ENCODE measurements at regions not wholly inside any gene's neighbourhood (a gene's known extent, or its start where the extent isn't known, plus 50 kb on each side); places are given as distances from the start of the nearest gene placed in this dataset.
A peak's percentile ranks its signal among the peaks of the same experiment; 100 is the strongest.

DNA sequence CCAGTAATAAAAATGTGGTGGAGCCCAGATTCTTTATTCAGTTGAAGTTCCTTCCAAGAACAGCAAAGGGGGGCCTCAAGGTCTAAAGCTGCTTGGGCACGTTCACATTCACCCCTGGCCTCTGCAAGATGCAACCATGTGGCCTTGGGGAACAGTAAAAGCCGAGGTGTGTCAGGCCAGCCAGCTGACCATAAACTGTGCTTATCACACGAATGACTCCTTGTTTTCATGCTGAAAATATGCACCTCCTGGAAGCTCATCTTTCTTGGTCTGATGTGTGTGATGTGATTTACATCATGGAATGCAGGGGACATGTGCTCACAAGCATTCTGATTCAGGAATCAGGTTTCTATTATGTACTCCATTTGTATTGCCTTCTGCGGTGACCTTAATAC, 211.6 kb upstream of the MARCKS start:
- no peak overlapping the region for H3K4me3 ChIP-seq (ENCODE audit: low read depth in 2 of 2, low read length in 1 of 2)
- no peaks in the 10 kb centered on the region for H3K79me2 ChIP-seq (ENCODE audit: insufficient read depth)
- H3K27me3 ChIP-seq (ENCODE audit: insufficient read depth), result no peaks in the 10 kb centered on the region
- no peak overlapping the region for H3K4me2 ChIP-seq
- no peaks in the 10 kb centered on the region for H3K36me3 ChIP-seq (replicated peaks in 1 of 2; ENCODE audit: control insufficient read depth in 1 of 2, insufficient read depth in 2 of 2, low read length in 1 of 2)
- POLR2A ChIA-PET, result no interaction called here
- TF ChIP-seq JUND (IDR thresholded peaks at IDR 0.05) (peak; percentile 76), TAF1 (IDR thresholded peaks at IDR 0.05; ENCODE audit: borderline replicate concordance, low read depth, low read length) (no peak), RFX5 (IDR thresholded peaks at IDR 0.05; ENCODE audit: low read length) (no peak), TCF12 (IDR thresholded peaks at IDR 0.05) (peak; percentile 87), NFIC (IDR thresholded peaks at IDR 0.05; ENCODE audit: borderline replicate concordance) (peak; percentile 72; the same call in 1 of the 2 replicates), FOXM1 (IDR thresholded peaks at IDR 0.05; ENCODE audit: low read depth) (no peak), SIN3A (IDR thresholded peaks at IDR 0.05; ENCODE audit: borderline replicate concordance, low read depth, low read length) (no peak; the same call in 1 of the 2 replicates), TEAD4 (IDR thresholded peaks at IDR 0.05; ENCODE audit: borderline replicate concordance, insufficient read depth) (peak; percentile 74), EZH2phosphoT487 (IDR thresholded peaks at IDR 0.05; ENCODE audit: borderline replicate concordance, low read depth) (no peak), YY1 (IDR thresholded peaks at IDR 0.05; ENCODE audit: low read depth) (no peak), RAD21 (IDR thresholded peaks at IDR 0.05; ENCODE audit: low read length) (no peak), SMC3 (IDR thresholded peaks at IDR 0.05; ENCODE audit: low read depth, low read length) (no peak), POLR2AphosphoS5 (IDR thresholded peaks at IDR 0.05; ENCODE audit: low read depth, low read length) (peak; percentile 39; the same call in 1 of the 2 replicates), EP300 (IDR thresholded peaks at IDR 0.05; ENCODE audit: borderline replicate concordance in 1 of 2, low read depth in 1 of 2, low read length in 1 of 2) (peak in 1 of 2 experiments; percentile 65; a peak in 1 of 4 replicates), RXRA (IDR thresholded peaks at IDR 0.05; ENCODE audit: borderline replicate concordance, low read depth) (peak; percentile 69; the same call in 1 of the 2 replicates), MEF2A (IDR thresholded peaks at IDR 0.05; ENCODE audit: borderline replicate concordance, low read depth) (no peak), FOSL2 (IDR thresholded peaks at IDR 0.05; ENCODE audit: borderline replicate concordance, low read depth) (peak; percentile 67; the same call in 1 of the 2 replicates), NRF1 (IDR thresholded peaks at IDR 0.05; ENCODE audit: low read depth, low read length) (no peak)
- TF ChIP-seq, protein P1, sequence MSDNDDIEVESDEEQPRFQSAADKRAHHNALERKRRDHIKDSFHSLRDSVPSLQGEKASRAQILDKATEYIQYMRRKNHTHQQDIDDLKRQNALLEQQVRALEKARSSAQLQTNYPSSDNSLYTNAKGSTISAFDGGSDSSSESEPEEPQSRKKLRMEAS (IDR thresholded peaks at IDR 0.05; ENCODE audit: low read depth), result peak; percentile 79
- TF ChIP-seq, protein P2, sequence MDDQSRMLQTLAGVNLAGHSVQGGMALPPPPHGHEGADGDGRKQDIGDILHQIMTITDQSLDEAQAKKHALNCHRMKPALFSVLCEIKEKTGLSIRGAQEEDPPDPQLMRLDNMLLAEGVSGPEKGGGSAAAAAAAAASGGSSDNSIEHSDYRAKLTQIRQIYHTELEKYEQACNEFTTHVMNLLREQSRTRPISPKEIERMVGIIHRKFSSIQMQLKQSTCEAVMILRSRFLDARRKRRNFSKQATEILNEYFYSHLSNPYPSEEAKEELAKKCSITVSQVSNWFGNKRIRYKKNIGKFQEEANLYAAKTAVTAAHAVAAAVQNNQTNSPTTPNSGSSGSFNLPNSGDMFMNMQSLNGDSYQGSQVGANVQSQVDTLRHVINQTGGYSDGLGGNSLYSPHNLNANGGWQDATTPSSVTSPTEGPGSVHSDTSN (IDR thresholded peaks at IDR 0.05), result peak; percentile 86
- TF ChIP-seq, protein P3, sequence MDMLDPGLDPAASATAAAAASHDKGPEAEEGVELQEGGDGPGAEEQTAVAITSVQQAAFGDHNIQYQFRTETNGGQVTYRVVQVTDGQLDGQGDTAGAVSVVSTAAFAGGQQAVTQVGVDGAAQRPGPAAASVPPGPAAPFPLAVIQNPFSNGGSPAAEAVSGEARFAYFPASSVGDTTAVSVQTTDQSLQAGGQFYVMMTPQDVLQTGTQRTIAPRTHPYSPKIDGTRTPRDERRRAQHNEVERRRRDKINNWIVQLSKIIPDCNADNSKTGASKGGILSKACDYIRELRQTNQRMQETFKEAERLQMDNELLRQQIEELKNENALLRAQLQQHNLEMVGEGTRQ (IDR thresholded peaks at IDR 0.05; ENCODE audit: borderline replicate concordance, low read depth, low read length), result no peak
- TF ChIP-seq, protein P4, sequence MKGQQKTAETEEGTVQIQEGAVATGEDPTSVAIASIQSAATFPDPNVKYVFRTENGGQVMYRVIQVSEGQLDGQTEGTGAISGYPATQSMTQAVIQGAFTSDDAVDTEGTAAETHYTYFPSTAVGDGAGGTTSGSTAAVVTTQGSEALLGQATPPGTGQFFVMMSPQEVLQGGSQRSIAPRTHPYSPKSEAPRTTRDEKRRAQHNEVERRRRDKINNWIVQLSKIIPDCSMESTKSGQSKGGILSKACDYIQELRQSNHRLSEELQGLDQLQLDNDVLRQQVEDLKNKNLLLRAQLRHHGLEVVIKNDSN (IDR thresholded peaks at IDR 0.05; ENCODE audit: borderline replicate concordance, low read depth), result no peak
- TF ChIP-seq, protein P5, sequence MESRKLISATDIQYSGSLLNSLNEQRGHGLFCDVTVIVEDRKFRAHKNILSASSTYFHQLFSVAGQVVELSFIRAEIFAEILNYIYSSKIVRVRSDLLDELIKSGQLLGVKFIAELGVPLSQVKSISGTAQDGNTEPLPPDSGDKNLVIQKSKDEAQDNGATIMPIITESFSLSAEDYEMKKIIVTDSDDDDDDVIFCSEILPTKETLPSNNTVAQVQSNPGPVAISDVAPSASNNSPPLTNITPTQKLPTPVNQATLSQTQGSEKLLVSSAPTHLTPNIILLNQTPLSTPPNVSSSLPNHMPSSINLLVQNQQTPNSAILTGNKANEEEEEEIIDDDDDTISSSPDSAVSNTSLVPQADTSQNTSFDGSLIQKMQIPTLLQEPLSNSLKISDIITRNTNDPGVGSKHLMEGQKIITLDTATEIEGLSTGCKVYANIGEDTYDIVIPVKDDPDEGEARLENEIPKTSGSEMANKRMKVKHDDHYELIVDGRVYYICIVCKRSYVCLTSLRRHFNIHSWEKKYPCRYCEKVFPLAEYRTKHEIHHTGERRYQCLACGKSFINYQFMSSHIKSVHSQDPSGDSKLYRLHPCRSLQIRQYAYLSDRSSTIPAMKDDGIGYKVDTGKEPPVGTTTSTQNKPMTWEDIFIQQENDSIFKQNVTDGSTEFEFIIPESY (IDR thresholded peaks at IDR 0.05; ENCODE audit: borderline replicate concordance, low read depth), result 0 out of 2 replicates have a peak, but pooled peaks have one; percentile 26
- TF ChIP-seq, protein P6, sequence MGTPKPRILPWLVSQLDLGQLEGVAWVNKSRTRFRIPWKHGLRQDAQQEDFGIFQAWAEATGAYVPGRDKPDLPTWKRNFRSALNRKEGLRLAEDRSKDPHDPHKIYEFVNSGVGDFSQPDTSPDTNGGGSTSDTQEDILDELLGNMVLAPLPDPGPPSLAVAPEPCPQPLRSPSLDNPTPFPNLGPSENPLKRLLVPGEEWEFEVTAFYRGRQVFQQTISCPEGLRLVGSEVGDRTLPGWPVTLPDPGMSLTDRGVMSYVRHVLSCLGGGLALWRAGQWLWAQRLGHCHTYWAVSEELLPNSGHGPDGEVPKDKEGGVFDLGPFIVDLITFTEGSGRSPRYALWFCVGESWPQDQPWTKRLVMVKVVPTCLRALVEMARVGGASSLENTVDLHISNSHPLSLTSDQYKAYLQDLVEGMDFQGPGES (IDR thresholded peaks at IDR 0.05; ENCODE audit: low read depth, low read length), result no peak
- H3K9me3 ChIP-seq, result no peaks in the 10 kb centered on the region
- 43% methylated on average over 4 of the region's 4 CpGs for WGBS (ENCODE audit: low lambda C conversion rate)
- peak overlapping the region; percentile 40; the same call in 1 of the 2 replicates for H2AFZ ChIP-seq (ENCODE audit: low read depth)
- H4K20me1 ChIP-seq (ENCODE audit: insufficient read depth), result no peaks in the 10 kb centered on the region
- no peak for DNase-seq
- H3K4me1 ChIP-seq (ENCODE audit: control insufficient read depth in 1 of 2, insufficient read depth in 2 of 2, low read depth in 1 of 2, low read length in 1 of 2), result peaks cover 4 to 5% of the 10 kb centered on the region in 2 experiments
- no peaks in the 10 kb centered on the region for H3K9me2 ChIP-seq
- H3F3A ChIP-seq (replicated peaks; ENCODE audit: insufficient read depth), result peaks cover 6% of the 10 kb centered on the region
- peak overlapping the region; percentile 54; the same call in 1 of the 2 replicates for H3K9ac ChIP-seq
- peak overlapping the region in 1 of 2 experiments; percentile 87; a peak in 3 of 4 replicates for H3K27ac ChIP-seq (ENCODE audit: low read depth in 2 of 2, low read length in 1 of 2)
- CTCF ChIA-PET, result interaction anchor here (1.3 kb wide), 1 partner anchor 213 kb away, joined by 4 read pairs; no protein-coding TSS in a partner anchor

Data from SK-N-SH (cell line).